ENCODE measurements at regions not wholly inside any gene's neighbourhood (a gene's known extent, or its start where the extent isn't known, plus 50 kb on each side); places are given as distances from the start of the nearest gene placed in this dataset.
"Not testable (repeated sequence)": the region's sequence is repeated elsewhere in the genome, so short reads cannot be mapped to it uniquely, and the experiment has no call there.

DNA sequence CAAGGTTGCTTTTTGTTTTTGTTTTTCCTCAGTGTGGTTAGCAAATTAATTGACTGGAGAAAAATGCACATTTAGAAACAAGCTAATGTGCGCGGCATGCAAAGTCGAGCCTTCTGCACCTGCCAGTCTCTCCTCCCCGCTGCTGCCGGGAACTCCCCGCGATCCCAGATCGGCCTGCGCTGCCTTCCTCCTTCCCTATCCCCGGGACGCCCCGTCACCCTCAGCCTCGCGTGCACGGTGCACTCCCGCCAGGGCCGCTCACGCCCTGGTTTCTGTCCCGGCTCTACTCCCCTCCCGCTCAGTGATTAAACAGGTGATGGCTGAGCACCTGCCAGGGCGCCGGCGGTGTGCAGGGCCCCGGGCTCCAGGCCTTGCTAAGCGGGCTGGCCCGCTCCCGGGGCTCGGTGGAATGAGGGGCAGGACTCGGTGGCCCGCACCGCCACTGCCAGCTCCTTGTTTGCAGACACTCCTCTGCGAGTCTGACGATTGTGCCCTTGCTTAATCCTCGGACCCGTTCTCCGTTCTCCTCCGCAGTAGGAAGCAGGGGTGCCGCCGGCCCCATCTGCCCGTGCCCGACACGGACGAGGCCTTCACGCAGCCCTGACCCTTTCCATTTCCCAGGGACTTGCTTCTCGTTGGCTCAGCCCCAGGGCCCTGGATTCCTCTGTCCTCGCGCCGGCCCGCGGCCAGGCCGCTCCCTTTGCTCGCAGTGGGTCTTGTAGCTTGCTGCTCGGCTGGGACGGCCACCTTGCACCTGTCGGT is 143.4 kb downstream of the TRIML1 start:
- DNase-seq (ENCODE audit: low read depth in 2 of 2): no peak

DNA sequence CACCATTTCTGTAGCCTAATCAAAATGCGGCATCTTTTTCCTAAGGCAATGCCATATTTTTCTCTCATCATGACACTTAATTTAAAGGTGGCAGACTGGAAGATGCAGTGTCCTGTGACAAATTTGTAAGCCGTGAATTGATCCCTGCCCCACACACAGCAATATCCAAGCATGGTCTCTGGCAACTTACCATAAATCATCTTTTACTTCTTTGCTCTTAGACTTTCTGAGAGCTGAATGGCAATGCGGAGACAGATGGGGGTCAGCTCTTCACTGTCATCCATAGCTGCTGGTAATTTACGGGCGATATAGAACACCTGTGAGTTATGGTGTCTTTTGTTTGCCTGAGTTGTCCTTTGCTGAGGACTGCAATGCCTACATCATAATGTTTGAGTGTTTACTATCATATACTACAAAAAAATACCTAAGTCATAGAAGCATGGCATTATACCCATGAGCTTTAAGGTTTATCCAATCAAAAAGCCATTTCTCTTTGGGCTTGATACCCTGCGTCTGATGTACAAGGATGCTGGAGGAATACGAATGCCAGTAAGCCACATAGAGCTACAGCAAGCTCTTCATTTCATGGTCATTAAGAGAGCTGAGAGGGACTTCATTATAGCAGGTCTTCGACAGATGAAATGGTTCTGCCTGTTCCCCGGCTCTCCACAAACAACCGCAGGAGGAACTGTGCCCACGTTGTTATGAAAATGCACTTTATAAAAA is 148.1 kb downstream of the TRIML1 start:
- no peak for DNase-seq (ENCODE audit: low read depth in 2 of 2)

DNA sequence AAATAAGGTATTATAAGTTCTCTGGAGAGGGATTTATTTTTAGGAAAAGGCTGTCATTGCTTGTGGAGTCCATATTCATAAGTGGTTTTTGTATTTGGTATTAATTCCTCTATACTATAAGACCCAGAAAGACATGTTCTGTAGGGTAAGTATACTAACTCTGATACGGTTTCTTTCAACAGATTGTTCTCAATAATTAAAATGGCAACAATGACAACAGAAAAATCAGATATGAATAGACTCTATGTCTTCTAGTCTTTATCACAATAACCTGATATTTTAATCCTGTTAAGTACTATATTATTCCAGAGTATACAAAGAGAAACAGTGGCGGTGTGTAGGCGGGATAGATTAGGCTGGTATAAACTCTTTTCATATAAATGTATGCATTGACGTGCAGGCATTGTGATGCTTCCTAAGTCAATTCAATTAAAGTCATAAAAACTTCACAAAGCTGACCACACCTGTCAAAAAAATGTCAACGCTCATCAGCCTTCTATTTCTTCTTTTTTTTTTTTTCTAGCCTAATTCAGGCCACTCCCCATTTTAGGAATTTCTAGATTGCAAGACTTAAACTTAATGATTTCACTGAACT is 150.4 kb downstream of the TRIML1 start:
- no peak for DNase-seq (ENCODE audit: low read depth in 2 of 2)

DNA sequence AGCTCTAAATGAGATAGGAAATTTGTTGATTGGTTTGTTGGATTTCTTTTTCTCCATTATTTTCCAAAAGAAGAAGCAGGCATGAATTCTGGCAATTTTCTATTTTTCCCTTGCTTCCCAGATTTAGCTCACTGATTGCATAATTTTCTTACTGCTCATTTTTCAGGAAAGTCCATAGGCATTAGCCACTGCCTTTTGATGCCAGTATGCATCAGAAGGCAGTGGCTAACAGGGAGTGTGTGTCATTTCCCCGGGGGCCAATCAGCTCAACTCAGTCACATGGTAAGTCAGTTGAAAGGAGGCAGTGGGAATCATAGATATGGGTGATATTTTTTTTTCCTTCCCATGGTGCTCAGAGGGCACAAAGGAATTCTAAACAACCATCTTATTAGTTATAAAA is 156.7 kb downstream of the TRIML1 start:
- DNase-seq (ENCODE audit: low read depth in 2 of 2): no peak

DNA sequence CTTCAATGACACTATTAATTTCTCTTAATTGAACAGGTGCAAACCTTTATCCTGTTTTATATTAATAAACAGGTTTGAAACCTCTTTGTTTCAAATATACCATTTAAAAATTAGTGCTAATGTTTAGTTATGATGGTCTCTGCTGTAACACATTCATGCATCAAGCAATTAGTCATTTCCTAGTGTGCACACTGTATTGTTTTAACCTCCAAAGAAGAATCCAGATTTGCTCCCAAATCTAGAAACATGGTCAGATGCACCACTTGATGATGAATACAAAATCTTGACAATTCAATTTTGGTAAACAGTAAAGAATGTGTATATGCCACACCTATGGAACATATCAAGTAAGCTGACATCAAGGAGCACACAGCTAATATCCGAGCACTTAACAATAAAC is 157.1 kb downstream of the TRIML1 start:
- DNase-seq (ENCODE audit: low read depth in 2 of 2): no peak

DNA sequence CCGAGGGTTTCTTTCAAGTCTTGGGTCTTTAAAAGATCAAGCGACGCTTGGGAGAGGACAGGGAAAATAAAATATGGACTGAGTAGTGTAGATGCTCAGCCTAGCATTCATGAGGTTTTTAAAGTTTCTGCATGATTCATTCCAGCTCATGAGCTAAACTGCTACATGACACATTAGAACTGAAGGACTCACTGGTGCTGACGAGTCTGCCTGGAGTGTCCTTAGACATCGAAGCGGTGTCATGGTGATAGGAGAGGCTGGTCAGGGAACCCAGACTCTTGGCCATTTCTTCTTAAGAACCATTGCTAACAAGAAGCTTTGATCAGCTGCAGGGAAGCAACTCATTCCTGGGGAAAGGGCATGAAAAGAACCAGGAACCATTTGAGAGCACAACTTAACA is 158.6 kb downstream of the TRIML1 start:
- no peak for DNase-seq (ENCODE audit: low read depth in 2 of 2)

DNA sequence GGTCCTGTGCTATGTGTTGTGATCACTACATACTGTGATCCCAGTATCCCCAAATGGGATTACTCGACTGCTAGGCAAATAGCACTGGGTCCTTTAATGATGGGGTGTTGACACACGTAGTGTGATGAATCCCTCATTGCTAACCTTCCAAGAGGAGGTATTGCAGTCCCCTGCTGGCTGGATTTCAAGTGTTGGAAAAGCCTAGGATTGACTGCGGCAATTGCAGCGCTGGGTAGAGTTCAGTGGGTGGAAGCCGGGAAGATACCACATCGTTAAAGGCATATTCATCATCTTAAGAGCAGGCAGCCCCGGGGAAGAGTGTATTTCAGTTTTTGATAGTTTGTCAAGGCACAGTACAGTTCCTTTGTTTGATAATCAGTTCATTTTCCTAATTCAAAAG is 159.9 kb downstream of the TRIML1 start:
- DNase-seq (ENCODE audit: low read depth in 2 of 2): no peak

DNA sequence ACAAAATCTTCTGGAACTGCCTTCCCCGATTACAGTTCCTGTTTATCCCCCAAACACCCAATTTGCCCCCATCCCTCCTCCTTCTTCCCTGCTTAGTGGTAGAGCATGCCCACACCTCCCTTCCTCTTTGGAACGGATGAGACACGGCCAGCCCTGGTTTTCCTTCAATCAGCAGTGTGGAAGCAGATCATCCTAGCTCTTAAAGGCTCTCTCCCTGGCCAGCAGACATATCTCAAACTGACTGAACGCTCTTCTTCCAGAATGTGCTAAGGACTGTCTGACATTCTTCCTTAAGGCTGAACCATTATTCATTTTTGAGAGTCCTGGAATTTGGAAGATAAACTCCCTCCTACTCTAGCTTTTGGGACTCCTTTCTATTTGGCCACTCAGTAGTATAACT is 161.1 kb downstream of the TRIML1 start:
- DNase-seq (ENCODE audit: low read depth in 2 of 2): no peak

DNA sequence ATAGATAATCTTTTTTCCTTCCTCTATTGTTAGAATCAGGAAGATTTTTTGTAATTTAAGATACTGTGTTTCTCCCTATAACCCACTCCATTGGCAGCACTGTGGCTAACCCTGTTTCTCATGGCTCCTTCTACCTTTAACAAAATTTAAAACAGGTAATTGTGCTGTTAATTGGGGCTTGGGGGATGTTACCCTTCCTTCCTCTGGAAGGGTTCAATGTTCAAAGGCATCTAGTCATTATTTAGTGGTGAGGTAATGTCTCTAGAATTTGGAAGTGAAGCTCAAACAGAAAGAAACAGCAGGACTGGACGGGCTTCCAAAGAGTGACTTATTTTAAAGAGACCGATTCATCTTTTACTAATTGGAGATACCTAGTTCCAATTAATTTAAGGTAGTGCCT is 166.4 kb downstream of the TRIML1 start:
- no peak for DNase-seq (ENCODE audit: low read depth in 2 of 2)

DNA sequence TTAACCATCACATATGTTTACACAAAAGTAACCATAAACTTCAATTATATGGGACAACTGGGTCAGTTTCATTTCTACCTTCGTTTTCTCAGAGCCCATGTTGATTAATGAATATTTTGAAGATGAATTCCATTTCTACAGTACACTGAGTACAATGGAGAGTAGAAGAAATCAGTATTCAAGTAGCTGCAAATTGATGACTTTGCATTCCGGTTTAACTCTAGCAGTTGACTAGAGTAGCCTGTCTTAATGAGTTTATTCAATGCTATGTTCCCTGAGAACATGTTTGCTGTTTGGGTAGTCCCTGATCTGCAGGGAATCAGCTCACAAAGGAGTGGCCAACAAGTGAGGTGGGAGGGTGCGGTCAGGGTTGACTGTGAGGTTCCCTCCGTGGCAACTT is 168.3 kb downstream of the TRIML1 start:
- DNase-seq (ENCODE audit: low read depth in 2 of 2): no peak

DNA sequence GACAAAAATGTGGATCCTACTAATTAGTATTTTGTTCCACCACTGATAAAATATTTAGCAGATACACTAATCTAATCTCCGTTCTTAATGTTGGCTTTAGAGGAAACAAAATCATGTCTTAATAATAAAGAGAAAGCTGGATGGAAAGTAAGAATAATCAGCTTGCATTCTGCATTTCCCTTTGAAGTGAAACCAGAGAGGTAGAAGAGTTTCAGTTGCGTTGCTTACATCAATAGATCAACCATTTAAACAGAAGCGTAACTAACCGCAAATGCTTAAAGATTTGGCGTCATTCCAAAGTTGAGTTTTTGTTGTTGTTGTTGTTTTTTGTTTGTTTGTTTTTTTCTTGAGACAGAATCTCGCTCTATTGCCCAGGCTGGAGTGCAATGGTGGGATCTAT is 168.9 kb downstream of the TRIML1 start:
- no peak for DNase-seq (ENCODE audit: low read depth in 2 of 2)

DNA sequence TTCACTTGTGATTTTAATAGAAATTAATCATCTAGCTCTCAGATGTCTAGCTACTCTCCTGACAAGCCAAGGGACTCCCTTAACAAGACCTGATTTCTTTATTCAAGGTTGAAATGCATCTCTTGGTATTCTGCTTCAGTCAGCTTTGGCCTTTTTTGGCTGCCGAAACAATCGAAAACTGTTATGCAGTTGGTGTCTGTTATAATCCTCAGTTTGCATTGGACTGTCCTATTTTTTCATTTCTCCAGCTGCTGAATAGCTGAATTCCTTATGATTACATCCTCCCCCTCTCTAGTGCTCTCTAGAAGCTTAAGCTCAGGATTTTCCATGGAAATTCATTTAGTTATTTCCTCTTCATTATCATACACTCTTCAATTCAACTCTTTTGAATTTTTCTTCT is 177.2 kb downstream of the TRIML1 start:
- no peak for DNase-seq (ENCODE audit: low read depth in 2 of 2)

DNA sequence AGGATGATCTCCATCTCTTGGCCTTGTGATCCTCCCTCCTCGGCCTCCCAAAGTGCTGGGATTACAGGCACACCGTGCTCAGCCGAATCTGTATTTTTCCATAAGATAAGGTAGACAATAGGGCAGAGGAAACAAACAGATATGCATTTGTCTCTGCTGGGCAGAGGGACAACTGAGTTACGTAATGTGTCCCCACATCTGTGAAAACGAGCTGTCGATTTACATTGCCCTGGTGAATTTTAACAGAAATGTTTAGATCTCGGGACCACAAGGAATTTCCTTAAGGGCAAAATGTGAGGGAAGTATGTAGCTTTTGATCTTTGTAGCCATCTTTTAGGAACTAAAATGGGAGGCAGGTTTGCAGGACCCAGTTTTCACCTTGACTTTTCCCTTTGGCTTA is 189.7 kb downstream of the TRIML1 start:
- no peak for DNase-seq (ENCODE audit: low read depth in 2 of 2)

DNA sequence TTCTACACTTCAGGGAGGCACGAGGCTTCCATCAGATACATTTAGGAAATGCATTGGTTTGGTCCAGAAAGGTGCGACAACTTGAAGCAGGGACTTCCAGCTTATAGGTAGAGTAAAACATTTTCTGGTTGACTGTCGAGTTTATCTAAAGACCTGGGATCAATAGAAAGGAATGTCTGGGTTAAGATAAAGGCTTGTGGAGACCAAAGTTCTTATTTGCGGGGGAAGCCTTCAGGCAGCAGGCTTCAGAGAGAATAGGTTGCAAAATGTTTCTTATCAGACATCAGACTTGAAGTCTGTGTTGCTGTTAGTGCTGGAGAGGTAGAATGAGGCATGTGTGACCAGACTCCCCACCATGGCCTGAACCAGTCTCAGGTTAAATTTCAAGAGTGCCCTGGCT is 190.3 kb downstream of the TRIML1 start:
- no peak for DNase-seq (ENCODE audit: low read depth in 2 of 2)

DNA sequence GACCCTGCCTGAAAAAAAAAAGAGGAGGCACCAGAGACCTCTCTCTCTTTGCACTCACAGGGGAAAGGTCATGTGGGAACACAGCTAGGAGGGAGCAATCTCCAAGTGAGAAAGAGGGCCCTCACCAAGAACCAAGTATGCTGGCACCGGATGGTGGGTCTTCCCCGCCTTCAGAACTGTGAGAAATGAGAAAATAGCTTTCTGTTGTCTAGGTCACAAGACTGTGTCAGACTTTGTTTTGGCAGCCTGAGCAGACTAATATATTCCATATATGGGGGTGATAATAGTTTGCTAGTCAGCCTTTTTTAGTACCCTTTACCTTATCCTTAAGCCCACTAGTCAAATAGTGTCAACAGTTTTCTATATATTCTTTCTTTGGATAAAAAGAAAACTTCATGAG is 193.0 kb downstream of the TRIML1 start:
- DNase-seq (ENCODE audit: low read depth in 2 of 2): no peak

DNA sequence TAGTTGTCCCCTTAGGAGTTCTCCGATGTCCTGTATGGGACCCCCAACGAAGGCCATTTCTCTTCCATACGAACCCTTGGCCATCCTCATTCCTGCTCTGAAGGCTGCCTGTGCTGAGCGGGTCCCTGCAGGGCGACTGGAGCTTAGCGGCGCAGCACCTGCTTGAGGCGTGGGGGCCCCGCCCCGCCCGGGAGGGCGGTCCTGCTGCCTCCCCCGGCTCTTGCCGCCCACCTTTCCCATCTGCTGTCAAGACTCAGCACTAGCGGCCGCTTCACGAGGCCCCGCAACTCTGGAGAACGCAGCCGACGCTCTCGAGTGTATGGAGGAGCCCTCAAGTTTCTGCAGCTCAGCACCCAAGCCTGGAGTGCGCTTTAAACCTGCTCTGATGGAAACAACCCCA is 197.7 kb downstream of the TRIML1 start:
- DNase-seq (ENCODE audit: low read depth in 2 of 2): no peak

DNA sequence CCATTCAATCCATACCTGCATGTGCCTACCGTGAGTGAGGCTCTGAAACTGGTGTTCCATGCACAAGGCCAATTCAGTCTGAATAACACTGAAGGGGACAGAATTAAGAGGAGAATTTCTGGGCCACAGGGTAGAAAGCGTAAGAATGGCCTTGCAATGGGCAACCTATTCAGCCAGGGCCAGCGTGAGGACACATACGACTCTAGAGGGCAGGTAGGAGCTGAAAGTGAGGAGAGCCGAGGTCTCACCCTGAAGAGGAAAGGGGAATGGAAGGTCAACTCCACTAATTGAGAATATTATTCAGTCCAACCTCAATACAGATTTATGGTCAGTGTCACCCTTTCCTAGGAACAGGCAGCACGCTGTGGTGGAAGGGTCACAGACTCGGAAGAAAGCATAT is 202.2 kb downstream of the TRIML1 start:
- DNase-seq (ENCODE audit: low read depth in 2 of 2): no peak

DNA sequence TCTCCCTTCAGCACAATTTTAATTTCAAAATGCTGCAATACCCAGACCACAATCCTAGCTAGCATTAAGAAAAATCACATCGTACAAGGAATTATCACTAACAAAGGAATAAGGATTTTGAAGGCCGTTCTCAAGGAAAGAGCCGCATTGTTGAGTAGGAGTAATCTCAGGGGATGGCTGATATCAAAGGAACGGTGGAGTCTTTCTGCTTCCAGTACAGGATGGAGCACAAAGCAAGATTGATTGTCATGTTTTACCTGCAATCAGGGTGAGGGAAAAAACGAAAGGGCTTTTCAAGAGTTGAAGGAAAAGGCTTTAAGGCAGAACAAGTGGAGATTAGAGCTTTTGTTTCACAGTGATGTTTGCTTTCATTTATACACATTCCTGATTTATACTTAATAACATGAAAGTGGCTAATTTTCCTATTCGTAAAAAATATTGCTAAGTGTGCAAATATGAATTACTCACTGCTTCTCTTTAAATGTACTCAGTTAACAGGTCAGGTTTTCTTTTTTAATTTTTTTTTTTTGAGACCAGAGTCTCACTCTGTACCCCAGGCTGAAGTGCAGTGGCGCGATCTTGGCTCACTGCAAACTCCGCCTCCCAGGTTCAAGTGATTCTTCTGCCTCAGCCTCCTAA is 207.0 kb downstream of the TRIML1 start:
- DNase-seq (ENCODE audit: low read depth in 2 of 2): no peak

DNA sequence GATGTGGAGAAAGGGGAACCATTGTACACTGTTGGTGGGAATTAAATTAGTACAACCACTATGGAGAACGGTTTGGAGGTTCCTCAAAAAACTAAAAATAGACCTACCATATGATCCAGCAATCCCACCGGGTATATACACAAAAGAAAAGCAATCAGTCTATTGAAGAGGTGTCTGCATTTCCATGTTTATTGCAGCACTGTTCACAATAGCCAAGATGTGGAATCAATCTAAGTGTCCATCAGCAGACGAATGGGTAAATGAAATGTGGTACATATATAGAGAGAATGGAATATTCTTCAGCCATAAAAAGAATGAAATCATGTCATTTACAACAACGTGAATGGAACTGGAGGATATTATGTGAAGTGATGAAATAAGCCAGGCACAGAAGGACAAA is 208.1 kb downstream of the TRIML1 start:
- no peak for DNase-seq (ENCODE audit: low read depth in 2 of 2)

DNA sequence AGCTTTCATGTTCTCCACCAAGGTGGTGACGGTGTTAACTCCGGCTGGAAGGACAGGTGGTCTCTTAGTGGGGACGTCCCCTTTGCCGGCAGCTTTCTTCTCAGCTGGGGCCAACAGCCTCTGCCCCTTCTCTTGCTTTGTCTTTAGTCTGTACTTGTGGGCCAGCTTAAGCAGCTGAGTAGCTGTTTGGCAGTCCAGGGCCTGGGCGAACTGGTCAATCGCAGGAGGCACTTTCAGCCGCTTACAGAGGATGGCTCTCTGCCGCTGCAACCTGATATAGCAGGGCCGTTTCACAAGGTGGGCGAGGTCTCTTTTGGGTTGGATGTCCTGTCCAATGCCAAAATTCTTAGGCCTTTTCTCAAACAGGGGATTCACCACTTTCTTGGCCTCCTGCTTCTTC is 210.3 kb downstream of the TRIML1 start:
- not testable (repeated sequence) for DNase-seq (ENCODE audit: low read depth in 2 of 2)

DNA sequence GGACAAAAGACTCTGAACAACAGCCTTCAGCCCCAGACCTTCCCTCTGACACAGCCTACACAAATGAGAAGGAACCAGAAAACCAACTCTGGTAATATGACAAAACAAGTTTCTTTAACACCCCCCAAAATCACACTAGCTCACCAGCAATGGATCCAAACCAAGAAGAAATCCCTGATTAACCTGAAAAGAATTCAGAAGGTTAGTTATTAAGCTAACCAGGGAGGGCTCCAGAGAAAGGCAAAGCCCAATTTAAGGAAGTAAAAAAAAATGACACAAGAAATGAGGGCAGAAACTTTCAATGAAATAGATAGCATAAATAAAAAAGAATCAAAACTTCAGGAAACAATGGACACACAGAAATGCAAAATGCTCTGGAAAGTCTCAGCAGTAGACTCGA is 224.0 kb downstream of the TRIML1 start:
- DNase-seq (ENCODE audit: low read depth in 2 of 2): no peak

DNA sequence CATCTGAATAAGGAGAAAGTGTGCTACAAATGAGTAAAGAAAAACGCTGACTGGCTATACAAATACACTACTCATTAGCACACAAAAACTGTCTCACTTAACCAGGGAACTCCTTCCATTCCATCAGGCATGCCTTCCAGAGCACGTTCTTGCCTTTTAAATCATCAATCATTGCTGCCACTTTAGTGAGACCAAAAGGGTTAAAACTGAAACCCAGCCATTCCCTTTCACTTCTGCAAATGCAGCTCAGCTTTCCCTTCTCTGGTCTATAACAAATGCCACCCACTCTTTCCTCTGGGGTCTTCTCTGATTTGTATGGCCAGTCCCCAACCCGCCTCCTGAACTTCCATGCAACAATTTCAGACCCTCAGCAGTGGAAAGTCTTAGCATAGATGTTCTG is 231.5 kb downstream of the TRIML1 start:
- DNase-seq (ENCODE audit: low read depth in 2 of 2): no peak

DNA sequence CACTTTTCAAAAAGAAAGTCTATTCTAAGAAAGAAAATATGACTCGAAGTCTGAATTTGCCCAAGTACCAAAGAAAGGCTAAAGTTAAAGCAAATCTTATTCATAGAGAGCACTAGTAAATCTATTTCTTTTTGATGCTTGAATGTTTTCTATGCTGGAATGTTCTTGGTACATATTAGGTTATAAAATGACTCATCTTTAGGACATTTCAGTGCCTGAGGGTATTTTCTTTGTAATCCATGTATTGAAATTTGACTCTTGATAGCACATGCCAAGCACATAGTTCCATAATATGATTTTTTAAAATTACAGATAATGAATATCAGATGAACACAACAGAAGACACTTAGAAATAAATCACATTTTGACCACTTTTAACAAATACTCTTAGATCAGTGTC is 232.8 kb downstream of the TRIML1 start:
- no peak for DNase-seq (ENCODE audit: low read depth in 2 of 2)

Measured in lung microvascular endothelial cell (primary cell).